Stromal cell of bone marrow (primary cell): ENCODE measurements at regions not wholly inside any gene's neighbourhood (a gene's known extent, or its start where the extent isn't known, plus 50 kb on each side); places are given as distances from the start of the nearest gene placed in this dataset.

Experiments
- DNase-seq: peaks from one replicate; pipeline ENCODE4 v3.0.0-alpha.2; 2012; ENCODE audit warnings: low read depth

DNA sequence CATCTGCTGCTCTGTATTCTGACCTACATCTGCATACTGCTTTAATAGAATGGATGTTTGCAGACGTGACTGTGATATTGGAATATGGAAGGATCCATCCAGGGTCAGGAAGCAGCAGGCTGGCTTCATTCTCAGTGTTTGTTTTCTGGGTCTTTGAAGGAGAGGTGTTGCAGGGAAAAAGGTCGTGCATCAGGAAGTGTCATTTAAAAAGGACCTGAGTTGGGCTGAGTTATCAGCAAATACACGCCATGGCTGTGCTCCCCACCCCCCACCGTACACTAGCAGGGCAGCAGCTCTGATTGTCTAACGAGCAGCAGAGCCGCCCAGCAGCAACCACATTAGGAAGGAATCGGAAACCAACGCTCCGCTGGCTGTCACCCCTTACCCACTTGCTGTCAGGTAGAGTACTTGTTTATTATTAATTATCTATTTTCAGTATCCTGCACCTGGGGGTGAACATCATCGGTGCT, 63.1 kb upstream of the STEAP1B start:
- DNase-seq, result no peak

DNA sequence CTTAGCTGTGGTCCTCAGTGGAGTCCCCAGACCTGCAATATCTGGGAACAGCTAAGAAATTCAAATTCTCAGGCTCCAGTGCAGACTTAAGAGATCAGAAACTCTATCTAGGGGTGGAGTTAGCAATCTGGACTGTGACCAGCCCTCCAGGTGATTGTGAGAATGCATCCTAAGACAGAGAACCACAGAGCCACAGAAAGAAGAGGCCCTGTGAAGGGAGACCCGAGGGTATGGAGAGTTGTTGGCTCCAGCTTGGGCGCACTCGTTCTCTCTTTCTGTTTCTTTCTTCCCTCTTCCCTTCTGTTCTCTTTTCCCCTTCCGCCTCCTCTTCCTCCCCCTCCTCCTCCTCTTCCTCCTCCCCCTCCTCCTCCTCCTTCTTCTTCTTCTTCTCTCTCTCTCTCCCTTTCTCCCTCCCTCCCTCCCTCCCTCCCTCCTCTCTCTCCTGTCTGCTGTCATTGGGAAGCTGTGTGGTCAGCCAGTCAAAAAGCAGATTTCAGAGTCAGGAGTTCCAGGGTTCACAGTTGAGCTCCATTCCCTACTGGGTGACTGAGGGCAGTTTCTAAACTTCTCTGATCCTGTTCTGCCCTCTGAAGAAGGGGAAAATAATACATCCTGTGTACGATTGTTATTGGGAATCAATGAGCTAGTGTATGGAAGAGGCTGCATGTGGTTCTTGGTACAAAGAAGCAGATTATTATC, 62.1 kb upstream of the STEAP1B start:
- no peak for DNase-seq

DNA sequence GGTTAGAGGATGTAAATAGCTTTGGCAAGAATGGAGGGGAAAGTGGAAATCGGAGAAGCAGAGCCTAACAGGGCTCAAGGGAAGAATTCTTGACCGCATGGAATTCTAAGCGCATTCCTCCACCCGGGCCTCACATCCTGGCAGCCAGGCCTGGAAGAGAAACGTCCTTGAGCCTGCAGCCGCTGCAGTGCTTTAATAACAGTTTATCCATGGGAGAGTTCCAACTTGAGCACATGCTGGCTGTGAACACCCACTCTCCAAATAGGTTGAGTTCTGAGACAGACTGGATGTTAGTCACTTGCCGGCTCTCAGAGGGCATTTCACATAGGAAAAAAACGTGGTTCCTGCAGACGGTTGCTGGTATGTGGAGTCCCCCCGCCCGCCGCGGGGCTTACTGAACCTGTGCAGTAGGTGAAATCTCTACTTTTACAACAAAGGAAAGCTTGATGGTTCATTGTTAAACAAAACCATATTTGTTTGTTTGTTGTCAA, 61.4 kb upstream of the STEAP1B start:
- DNase-seq, result peak; percentile 99

DNA sequence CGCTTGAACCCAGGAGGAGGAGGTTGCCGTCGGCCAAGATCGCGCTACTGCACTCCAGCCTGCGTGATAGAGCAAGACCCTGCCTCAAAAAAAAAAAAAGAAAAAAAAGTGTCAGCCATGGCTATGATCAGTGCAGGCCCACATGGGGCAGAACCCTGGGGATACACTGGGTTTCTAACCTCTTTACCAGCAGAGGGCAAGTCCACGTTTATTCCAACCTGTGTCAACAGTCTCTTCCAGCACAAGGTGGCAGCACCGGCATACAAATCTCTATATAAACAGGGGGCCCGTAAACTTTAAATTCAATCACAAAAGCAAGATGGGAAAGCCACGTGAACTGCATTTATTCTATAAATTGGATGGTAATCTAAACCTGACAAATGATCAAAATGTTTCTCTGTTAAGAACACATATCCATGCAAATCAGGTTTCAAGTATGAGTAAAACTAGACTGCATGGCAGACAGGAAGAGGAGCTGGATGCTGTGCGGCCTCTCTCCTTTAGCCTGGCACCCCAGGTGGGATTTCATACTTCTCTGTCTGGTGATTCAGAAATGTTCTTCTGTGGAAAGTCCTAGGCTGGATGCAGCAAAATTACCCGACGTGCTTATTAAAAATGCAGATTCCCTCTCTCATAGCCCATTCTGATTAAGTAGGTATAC, 60.0 kb upstream of the STEAP1B start:
- DNase-seq, result peak; percentile 75

DNA sequence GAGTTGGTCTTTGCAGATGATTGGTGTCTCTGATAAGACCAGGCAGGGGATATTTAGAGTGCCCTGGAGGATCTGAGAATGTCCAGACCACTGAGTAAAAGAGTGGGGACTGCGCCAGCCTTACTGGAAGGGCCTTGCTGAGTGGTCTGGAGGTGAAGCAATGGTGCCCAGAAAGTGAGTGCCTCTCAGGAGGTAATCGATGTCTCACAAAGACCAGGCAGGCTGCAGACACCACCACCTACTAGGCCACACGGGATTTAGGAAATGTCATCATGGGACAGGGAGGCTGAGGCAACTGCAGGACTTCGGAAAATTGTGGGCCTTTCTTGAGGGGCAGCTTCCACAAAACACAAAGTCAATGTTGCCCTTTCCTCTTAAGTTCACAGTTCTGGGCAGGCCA, 57.2 kb upstream of the STEAP1B start:
- no peak for DNase-seq

DNA sequence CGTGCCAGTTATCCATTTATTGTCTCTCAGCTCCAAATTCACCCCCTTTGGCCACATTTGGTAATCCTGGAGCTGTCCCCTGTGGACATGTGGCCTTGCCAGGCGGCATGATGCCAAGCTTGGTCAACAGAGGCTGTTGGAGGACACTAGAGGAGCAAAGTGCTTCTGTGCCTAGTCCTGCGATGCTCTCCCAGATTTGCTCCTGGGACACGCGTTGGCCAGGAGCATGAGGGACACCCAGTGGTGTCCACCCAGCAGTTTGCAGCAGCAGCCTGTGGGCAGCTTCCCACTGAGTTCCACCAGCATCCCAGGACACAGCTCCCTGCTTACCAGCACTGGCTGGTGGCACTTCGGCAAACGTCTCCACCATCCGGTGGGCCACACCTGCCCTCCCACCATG, 55.5 kb upstream of the STEAP1B start:
- DNase-seq, result no peak

DNA sequence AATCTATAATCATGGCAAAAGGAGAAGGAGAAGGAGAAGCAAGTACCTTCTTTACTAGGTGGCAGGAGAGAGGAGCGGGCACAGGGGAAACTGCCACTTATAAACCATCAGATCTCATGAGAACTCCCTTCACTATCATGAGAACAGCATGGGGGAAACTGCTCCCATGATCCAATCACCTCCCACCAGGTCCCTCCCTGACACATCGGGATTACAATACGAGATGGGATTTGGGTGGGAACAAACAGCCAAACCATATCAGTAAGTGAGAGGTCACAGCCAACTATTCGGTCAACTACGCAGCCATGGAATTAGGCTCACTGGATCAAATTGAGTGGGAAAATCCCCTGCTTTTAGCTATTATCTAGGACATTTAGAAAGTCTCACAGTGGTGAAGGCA, 54.2 kb upstream of the STEAP1B start:
- DNase-seq, result no peak

DNA sequence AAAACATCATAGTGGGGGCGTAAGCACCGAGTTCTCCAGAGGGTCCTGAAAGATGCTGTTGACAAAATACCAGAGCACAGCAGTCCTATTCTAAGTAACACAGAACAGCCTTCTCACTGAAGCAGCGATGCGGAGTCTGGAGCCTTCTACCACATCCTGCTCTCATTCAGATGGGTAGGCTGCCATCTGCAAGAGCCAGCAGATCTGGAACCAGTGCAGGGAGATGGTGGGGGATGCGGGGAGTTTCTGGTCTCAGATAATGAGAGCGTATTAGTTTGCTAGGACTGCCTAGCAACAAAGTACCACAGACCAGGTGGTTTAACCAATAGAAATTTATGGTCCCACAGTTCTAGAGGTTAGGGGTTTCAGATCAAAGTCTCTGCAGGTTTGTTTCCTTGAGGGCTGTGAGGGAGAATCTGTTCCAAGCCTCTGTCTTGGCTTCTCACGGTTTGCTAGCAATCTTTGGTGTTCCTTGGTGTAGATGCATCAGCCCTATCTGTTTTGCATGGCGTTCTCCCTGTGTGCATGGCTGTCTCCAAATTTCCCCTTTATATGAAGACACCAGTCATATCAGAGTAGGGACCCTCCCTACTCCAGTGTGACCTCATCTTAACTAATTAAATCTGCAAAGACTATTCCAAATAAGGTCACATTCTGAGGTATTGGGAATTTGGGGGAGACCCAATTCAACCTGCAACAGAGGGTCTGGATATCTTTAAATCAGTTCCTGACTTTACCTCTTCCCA, 52.0 kb upstream of the STEAP1B start:
- DNase-seq, result no peak

DNA sequence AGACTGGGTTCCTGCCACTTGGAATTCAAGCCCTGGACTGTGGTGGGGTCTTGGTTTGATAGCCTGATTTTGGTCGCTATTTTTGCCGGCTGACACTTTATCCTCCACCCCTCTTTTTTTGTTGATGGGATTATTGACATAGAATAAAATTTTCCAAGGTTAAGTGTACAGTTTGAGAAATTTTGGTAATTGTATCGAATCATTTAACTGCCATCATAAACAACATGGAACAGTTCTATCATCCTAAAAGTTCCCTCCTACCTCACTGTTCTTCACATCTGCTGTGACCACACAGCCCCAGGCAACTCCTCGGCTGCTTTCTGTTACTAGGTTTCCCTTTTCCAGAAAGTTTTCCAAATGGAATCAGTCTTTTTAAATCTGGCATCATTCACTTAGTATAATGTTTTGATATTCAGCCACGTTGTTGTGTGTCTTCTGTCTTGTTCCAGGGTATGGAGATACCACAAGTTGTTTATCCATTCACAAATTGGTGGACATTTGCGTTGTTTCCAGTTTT, 50.6 kb upstream of the STEAP1B start:
- DNase-seq, result no peak

DNA sequence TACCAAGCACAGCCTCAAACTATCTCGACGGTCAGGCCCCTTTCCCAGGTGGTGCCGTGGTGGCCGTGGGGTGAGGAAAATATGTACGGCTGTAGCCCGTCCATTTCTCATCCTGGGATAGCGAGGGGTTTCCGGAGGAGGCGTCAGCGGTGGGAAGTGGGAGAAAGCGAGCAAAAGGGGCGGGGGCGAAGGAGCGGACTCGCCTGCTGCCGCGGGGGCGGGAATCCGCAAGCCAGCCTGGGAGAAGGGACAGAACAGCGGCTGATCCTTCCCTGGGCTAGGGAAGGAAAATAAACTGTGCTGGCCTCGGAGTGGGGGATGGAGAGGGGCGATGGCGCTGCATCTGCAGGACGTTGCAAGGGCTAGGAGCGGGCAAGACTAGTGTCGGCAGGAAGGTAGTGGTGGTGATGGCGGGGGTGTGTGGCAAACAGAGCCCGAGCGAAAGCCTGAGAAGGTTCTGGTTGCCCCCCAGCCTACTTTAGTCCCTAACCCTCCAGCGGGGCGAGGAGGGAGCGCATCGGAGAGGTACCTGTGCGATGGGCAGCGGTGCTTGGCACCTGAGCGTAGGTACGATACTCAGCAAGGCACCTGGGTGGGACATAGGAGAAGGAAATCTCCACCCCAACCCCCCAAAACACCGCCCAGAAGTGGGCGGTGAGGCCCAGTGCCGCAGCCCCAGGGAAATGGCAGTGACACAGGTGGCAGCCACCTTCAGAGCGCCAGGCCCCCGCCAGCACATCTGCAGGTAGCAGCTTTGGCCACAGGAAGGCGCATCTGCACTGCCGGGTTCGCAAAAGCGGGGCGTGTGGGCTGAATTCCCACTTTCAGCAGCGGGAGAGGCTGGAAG, 49.9 kb upstream of the STEAP1B start:
- no peak for DNase-seq
